Activated B cell treated with CpG ODN at 0.5 μM for 24 hours (primary cell): ENCODE measurements at regions not wholly inside any gene's neighbourhood (a gene's known extent, or its start where the extent isn't known, plus 50 kb on each side); places are given as distances from the start of the nearest gene placed in this dataset.

Source experiments
- ATAC-seq: fragments of 200-7000 bp; cut with Tn5 transposase; one replicate; pipeline ENCODE4 v1.10.0; 2021; ENCODE audit warnings: low read depth, mild to moderate bottlenecking, moderate library complexity
- CTCF ChIA-PET: fragments of 350-600 bp; sonication (Branson Sonifier 250); formaldehyde crosslinking; loops from one replicate; lab custom pipeline; 2021; ENCODE audit warnings: antibody characterized with exemption; lab: Charles Lee
- POLR2A ChIA-PET: fragments of 350-600 bp; sonication (Branson Sonifier 250); formaldehyde crosslinking; loops from one replicate; lab custom pipeline; 2021; ENCODE audit warnings: antibody characterized with exemption; lab: Charles Lee
- DNase-seq: peaks from one replicate; pipeline ENCODE4 v3.0.0; 2022
- H3K27ac Mint-ChIP-seq: one replicate; pipeline ENCODE4 v1.8.0; 2020; ENCODE audit warnings: mixed read lengths
- H3K27me3 Mint-ChIP-seq: one replicate; pipeline ENCODE4 v1.8.0; 2021; ENCODE audit warnings: mixed read lengths
- H3K36me3 Mint-ChIP-seq: one replicate; pipeline ENCODE4 v1.8.0; 2021; ENCODE audit warnings: low read depth, mixed read lengths
- H3K4me1 Mint-ChIP-seq: one replicate; pipeline ENCODE4 v1.8.0; 2021; ENCODE audit warnings: mixed read lengths
- H3K4me3 Mint-ChIP-seq: one replicate; pipeline ENCODE4 v1.8.0; 2020; ENCODE audit warnings: mild to moderate bottlenecking, mixed read lengths
- H3K9me3 Mint-ChIP-seq: one replicate; pipeline ENCODE4 v1.8.0; 2020; ENCODE audit warnings: mixed read lengths
- intact Hi-C: fragments of 100-400 bp; cut with micrococcal nuclease; formaldehyde crosslinking; loops from one replicate; pipeline ENCODE4 v1.15.1; 2024
- TF ChIP-seq, protein P1 (sequence below): fragments of 200-600 bp; IDR thresholded peaks from one replicate; pipeline ENCODE4 v1.8.0; 2022; ENCODE audit warnings: antibody characterized with exemption, mild to moderate bottlenecking

GRCh38 chr1:30111431-30111830, 612.0 kb downstream of the MATN1 start:
- Mint-ChIP-seq H3K4me1 (no peaks in the 10 kb centered on the region), H3K9me3 (no peaks in the 10 kb centered on the region), H3K4me3 (no peak overlapping the region), H3K36me3 (no peaks in the 10 kb centered on the region), H3K27me3 (peaks cover 42% of the 10 kb centered on the region), H3K27ac (no peak overlapping the region)
- intact Hi-C loops, result no loop called here
- TF ChIP-seq, protein P1, sequence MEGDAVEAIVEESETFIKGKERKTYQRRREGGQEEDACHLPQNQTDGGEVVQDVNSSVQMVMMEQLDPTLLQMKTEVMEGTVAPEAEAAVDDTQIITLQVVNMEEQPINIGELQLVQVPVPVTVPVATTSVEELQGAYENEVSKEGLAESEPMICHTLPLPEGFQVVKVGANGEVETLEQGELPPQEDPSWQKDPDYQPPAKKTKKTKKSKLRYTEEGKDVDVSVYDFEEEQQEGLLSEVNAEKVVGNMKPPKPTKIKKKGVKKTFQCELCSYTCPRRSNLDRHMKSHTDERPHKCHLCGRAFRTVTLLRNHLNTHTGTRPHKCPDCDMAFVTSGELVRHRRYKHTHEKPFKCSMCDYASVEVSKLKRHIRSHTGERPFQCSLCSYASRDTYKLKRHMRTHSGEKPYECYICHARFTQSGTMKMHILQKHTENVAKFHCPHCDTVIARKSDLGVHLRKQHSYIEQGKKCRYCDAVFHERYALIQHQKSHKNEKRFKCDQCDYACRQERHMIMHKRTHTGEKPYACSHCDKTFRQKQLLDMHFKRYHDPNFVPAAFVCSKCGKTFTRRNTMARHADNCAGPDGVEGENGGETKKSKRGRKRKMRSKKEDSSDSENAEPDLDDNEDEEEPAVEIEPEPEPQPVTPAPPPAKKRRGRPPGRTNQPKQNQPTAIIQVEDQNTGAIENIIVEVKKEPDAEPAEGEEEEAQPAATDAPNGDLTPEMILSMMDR, result no peak
- ChIA-PET CTCF (no interaction called here), POLR2A (no interaction called here)
- no peak for ATAC-seq
- DNase-seq, result no peak

- Mint-ChIP-seq H3K27ac (no peak overlapping the region), H3K27me3 (peaks cover 42% of the 10 kb centered on the region), H3K36me3 (no peaks in the 10 kb centered on the region), H3K4me3 (no peak overlapping the region), H3K4me1 (no peaks in the 10 kb centered on the region), H3K9me3 (no peaks in the 10 kb centered on the region)
- no peak for DNase-seq
- ChIA-PET POLR2A (no interaction called here), CTCF (no interaction called here)
- no peak for ATAC-seq
- TF ChIP-seq, protein P1, result no peak
- intact Hi-C loops, result no loop called here
Measured at GRCh38 chr1:30110846-30111245, 612.5 kb downstream of the MATN1 start.

DNA sequence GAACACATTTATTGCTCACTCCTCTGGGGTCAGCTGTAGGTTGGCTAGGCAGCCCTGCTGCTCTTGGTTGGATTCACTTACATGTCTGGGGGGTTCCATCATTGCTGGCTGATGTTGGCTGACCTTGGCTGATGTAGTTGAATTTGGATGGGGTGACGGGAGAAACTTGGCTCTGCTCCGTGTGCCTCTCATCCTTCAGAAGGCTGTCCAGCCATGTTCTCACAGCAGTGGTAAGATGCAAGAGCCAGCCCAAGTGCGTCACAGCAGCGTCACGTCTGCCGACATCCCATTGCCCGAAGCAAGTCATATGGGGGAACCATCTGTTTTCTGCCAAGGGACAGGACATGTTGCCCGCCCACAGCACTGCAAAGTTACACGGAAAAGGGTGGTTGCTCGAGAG, 613.5 kb downstream of the MATN1 start:
- no peak overlapping the region for H3K4me3 Mint-ChIP-seq
- ChIA-PET CTCF (no interaction called here), POLR2A (no interaction called here)
- H3K27me3 Mint-ChIP-seq, result peaks cover 42% of the 10 kb centered on the region
- ATAC-seq (no peak), DNase-seq (no peak)
- H3K27ac Mint-ChIP-seq, result no peak overlapping the region
- no peaks in the 10 kb centered on the region for H3K4me1 Mint-ChIP-seq
- intact Hi-C loops, result no loop called here
- no peaks in the 10 kb centered on the region for H3K36me3 Mint-ChIP-seq
- TF ChIP-seq, protein P1, result no peak
- H3K9me3 Mint-ChIP-seq, result no peaks in the 10 kb centered on the region

DNA sequence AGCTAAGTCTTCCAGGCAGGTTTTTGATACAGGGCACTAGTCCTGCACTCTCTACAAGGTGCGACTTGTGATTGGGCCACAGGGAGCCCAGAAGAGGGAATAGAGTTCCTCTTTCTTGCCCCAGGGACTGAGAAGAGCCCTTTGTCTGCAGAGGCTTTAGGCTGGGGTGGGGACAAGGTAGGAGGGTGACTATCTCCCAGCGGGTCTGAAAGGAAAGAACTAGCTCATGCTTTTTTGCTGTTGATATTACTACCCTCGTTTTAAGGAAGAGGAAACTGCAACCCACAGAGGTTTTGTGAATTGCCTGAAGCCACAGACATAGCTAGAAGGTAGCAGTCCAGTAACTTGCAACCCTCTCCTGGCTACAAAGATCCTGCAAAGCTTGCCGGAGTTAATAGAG, 615.2 kb downstream of the MATN1 start:
- no peak overlapping the region for H3K4me3 Mint-ChIP-seq
- CTCF ChIA-PET, result no interaction called here
- no peaks in the 10 kb centered on the region for H3K36me3 Mint-ChIP-seq
- H3K27ac Mint-ChIP-seq, result no peak overlapping the region
- peaks cover 38% of the 10 kb centered on the region for H3K27me3 Mint-ChIP-seq
- TF ChIP-seq, protein P1, result no peak
- POLR2A ChIA-PET, result no interaction called here
- no peak for DNase-seq
- ATAC-seq, result no peak
- no peaks in the 10 kb centered on the region for H3K4me1 Mint-ChIP-seq
- intact Hi-C loops, result no loop called here
- no peaks in the 10 kb centered on the region for H3K9me3 Mint-ChIP-seq

- Mint-ChIP-seq H3K4me3 (no peak overlapping the region), H3K4me1 (no peaks in the 10 kb centered on the region)
Measured at GRCh38 chr1:30106125-30106524, 617.3 kb downstream of the MATN1 start.

More at GRCh38 chr1:30106125-30106524, 617.3 kb downstream of the MATN1 start:
- ATAC-seq (no peak), DNase-seq (no peak)
- intact Hi-C loops, result no loop called here
- no peaks in the 10 kb centered on the region for H3K36me3 Mint-ChIP-seq
- no peak overlapping the region for H3K27ac Mint-ChIP-seq
- ChIA-PET POLR2A (no interaction called here), CTCF (interaction anchor here (0.5 kb wide), 1 partner anchor 41 kb away, joined by 3 read pairs; no protein-coding TSS in a partner anchor)
- TF ChIP-seq, protein P1, result no peak
- H3K9me3 Mint-ChIP-seq, result no peaks in the 10 kb centered on the region
- H3K27me3 Mint-ChIP-seq, result peaks cover 29% of the 10 kb centered on the region
